Stimulated activated CD4-positive, alpha-beta T cell treated with anti-CD3 and anti-CD28 coated beads, Interleukin-1b, Interleukin-23, amount 100 ng/mL, for 4 hours (primary cell): ENCODE measurements at regions not wholly inside any gene's neighbourhood (a gene's known extent, or its start where the extent isn't known, plus 50 kb on each side); places are given as distances from the start of the nearest gene placed in this dataset.
"Not testable (repeated sequence)": the region's sequence is repeated elsewhere in the genome, so short reads cannot be mapped to it uniquely, and the experiment has no call there.

ENCODE experiments used
- DNase-seq, 2 donors: peaks; one replicate each; pipeline ENCODE4 v3.0.0-alpha.2; 2020; ENCODE audit warnings: low read depth in 2 of 2

DNA sequence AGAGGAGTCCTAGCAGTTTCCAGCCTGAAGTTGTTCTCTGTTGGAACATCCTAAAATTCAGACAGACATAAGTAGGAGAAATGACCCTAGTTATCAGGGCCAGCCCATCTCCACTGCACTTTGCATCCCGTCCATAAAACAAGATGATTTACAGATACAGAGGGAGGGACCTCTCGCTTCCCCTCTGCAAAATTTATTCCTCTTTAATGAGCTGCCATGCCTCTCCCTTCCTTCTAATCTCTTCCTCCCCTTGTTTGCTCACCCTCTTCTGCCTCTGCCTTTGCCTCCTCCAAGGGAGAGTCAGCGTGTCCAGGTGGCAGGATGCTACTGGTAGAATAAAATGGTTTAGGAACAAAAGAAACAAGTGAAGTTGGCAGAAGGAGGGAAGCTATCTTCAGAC, 351.3 kb downstream of the SOX9 start:
- no peak for DNase-seq

DNA sequence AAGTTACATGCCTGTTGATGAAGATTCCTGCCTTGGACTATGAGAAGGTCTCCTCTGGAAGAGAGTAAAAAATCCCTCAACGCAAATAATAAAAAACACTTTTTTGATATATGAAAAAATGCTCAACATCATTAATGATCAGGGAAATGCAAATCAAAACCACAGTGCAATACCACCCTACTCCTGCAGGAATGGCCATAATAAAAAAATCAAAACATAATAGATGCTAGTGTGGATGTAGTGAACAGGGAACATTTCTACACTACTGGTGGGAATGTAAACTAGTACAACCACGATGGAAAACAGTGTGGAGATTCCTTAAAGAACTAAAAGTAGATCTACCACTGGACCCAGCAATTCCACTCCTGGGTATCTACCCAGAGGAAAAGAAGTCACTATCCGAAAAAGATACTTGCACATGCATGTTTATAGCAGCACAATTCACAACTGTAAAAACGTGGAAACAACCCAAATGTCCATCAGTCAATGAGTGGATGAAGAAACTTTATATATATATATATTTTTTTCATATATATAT, 352.1 kb downstream of the SOX9 start:
- not testable (repeated sequence) for DNase-seq

- DNase-seq, result no peak
Observed at GRCh38 chr17:72474243-72474642, 353.4 kb downstream of the SOX9 start.

GRCh38 chr17:72474719-72475477, 354.1 kb downstream of the SOX9 start:
- DNase-seq, result no peak

DNA sequence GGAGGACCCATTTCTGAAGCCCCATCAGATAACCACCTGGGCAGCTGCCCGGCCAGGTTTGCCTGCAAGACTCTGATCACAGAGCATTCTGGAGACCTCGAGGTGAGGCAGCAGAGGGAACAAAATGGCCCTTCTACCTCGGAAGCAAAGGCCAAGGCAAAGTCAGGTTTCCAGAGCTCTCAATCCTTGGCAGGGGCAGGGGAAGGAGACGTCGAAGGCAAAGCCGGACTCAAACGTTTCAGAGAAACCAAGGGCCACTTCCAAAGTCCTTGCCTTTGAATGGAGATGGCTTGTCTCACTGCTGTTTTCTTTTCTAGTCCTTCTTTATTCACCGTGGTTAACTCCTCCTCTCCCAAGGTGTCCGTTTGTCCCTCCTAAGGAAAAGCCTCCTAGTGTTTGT, 355.3 kb downstream of the SOX9 start:
- DNase-seq, result no peak

GRCh38 chr17:72476575-72476986, 355.8 kb downstream of the SOX9 start:
- no peak for DNase-seq

DNA sequence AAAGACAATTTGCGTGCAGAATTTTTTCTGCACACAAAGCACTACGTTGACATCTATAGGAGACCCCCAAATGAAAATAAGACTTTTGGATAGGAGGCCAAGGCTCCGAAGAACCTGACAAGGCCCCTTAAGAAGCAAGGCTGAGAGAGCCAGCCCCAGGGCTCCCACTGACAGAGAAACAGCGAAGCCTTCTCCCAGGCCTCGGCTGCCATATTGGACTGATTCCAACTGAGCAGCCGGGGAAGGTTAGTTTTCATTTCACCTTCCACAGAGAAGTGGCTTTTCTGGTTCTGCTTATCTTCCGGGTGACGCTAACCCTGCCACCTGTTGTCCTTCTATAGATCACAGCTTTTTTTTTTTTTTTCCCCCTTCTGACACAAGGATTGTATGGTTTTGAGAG, 356.7 kb downstream of the SOX9 start:
- DNase-seq, result no peak

DNA sequence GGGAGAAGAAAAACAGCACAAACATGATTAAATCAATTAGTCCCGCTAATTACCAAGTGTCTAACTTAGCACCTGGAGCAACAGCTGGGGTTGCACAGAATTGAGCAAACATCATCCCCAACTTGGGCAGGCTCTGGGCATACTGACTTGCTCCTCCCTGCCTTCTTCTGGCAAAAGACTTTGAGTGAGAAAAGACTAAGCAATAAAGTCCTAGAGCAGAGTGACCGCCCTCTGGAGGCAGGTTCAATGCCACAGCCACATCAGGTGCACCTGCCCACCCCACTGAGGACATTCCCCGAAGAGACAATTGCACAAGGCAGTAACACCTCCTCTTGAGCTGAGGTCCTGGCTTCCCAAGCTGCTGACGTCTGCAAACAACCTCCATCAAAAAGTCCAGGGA, 358.3 kb downstream of the SOX9 start:
- no peak for DNase-seq

DNA sequence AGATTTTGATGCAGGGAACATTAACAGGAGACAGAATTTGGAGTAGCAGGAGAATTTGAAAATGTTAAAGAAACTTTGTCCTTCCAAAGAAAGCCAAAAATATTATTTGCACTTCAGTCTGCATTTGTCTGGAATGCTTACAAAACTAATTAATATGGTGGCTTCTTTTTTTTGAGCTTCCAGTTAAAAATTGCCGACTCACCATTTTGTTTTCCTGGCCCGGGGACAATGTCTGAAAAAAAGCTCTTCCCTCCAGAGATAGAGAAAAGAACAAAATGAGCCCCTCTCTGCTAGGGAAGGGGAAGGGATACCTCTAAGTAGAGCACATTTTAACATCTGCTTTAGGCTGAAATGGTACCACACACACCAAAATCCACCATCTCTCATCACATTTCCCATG, 360.8 kb downstream of the SOX9 start:
- no peak for DNase-seq

DNA sequence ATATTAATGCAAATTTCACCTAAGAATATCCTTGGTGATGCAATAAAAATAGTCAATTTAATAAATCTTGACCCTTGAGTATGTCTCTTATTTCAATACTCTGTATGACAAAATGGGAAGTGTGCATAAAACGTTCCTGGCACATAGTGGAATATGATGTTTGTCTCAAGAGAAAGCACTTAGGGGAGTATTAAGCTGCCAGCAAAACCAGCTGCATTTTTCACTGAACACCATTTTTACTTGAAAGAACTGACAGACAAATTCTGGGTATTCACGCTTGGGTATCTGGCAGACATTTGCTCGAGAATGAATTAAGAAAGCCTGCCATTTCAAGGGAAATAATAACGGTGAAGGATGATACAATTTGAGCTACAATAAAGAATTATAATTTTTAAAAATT, 364.8 kb downstream of the SOX9 start:
- DNase-seq, result no peak

- DNase-seq, result no peak
Observed at GRCh38 chr17:72486806-72487205, 366.0 kb downstream of the SOX9 start.

DNA sequence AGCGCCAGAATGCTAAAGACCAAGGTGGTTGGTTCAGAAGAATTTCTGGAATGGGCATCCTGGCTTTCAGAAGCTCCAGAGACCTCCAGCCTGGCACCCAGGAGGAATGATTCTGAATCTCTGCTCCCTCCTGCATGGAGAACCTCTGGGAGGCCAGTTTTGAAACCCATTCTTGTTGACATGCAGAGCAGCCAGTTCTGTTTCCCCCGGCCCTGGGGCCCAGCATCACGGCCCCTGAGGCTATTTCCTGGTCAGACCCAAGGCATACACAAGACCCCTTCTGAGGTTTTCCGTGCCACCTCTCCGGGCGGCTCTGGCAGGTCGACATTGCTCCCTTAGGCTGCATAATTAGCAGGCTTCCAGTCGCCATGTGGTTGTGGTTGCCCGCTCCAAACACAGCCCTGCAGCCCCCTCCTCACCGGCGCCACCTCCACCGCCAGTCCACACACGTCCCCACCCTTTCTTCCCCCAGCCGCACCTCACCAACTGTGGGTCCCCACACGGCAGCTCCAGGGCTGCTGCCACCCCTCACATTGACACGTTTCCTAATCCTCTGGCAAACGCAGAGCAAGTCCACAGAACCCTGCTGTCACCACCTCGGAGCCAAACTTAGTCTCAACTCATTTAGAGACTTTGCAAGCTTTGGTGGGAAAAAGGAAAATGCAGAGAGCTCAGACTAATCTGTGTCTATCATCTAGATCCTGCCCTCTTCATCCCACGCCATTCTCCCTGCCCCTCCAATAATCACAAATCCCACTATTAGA, 367.1 kb downstream of the SOX9 start:
- no peak for DNase-seq

GRCh38 chr17:72488555-72489271, 367.9 kb downstream of the SOX9 start:
- DNase-seq, result no peak

DNA sequence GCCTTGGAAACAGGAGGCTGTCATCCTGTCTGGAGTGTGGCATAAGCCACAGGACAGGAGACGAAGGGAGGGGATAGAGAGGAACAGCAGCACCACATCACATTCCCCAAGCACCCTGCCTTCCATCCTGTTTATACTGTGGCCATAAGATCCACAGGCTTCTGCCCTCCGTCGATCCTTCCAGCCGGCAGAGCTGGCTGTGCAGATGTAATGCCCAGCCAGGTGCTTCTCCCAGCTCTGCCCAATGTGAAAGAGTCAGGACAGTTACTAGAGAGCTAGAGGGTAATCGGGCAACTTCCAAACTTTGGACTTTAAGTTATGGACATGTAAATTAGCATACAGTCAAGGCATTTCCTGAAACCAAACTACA, 368.4 kb downstream of the SOX9 start:
- no peak for DNase-seq

DNA sequence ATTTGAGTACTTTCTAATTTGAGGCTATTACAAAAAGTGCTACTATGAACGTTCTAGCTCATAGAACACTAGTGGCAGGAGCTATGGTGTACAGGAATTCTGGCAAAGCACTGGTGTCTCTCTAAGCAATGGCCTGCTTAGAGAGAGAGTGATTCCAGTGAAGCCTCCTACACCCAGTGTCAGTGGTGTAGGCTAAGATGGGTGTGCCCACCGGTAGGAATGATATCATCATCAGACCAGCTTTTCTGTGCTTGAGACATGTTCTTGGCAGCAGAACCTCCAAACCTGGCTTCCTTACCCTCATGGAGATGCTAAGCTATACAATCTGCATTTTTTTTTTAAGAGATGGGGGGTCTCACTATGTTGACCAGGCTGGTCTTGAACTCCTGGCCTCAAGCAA, 370.3 kb downstream of the SOX9 start:
- no peak for DNase-seq

DNA sequence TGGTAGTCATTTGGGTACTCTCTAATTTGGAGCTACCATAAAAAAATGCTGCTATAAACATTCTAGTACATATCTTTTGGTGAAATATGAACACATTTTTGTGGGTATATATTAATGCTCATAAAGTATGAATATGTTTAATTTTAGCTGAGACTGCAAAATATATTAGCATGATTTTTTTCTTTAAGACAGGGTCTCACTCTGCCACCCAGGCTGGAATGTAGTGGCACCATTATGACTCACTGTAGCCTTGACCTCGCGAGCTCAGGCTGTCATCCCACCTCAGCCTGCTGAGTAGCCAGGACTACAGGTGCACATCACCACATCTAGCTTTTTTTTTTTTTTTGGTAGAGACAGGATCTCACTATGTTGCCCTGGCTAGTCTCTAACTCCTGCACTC, 371.7 kb downstream of the SOX9 start:
- no peak for DNase-seq

- DNase-seq, result no peak
Observed at GRCh38 chr17:72492941-72493340, 372.1 kb downstream of the SOX9 start.

DNA sequence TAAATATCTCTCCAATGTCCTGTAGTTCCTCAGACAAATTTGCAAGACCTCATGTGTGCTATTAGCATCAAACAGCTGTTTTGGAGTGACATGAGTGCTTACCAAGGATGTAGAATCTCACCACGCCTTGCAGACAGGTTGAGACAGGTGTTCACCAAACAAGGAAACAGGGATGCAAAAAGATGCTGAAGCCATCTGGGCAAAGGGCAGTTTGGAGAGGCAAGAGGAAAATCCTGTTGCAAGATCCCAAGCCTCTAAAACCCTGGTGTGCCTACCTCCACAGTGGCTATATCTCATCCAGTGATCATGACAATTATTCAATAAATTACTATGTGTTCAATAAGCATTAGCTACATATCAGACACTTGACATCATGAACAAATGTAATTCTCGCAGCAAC, 373.7 kb downstream of the SOX9 start:
- no peak for DNase-seq

GRCh38 chr17:72496461-72496860, 375.6 kb downstream of the SOX9 start:
- DNase-seq, result no peak

DNA sequence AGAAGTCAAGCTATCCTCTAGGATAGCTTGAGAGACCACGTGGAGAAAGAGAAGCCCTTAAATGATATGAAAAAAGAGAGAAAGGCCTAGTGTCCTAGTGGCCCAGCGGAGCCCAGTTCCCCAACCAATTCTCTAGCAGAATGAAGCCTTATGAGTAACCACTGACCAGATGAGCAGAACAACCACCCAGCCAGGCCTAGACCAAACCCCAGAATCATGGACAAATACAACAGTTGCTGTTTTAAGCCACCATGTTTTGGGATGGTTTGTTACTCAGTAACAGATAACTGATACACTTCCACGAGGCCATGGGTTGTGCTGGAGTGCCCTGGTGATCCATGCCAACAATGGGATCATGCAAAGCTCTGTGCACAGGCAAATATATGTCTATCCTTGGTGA, 377.1 kb downstream of the SOX9 start:
- DNase-seq, result no peak

GRCh38 chr17:72498364-72499210, 377.8 kb downstream of the SOX9 start:
- DNase-seq, result no peak
